Jurkat, Clone E6-1 (cell line): ENCODE measurements at regions not wholly inside any gene's neighbourhood (a gene's known extent, or its start where the extent isn't known, plus 50 kb on each side); places are given as distances from the start of the nearest gene placed in this dataset.

Experiments used
- DNase-seq: peaks from one replicate; pipeline ENCODE4 v3.0.0-alpha.2; 2011; ENCODE audit warnings: low read depth, low spot score
- H3K4me3 ChIP-seq: 2 replicates; pipeline ENCODE4 v1.5.1; 2011; ENCODE audit warnings: mild to moderate bottlenecking, low read length, control low read depth, moderate library complexity

- H3K4me3 ChIP-seq = no peak overlapping the region
- DNase-seq = no peak
Measured at GRCh38 chr3:81439108-81439507, 322.3 kb downstream of the GBE1 start.

- DNase-seq = no peak
- H3K4me3 ChIP-seq = no peak overlapping the region
Measured at GRCh38 chr3:81437683-81438082, 323.8 kb downstream of the GBE1 start.

- no peak for DNase-seq
- no peak overlapping the region for H3K4me3 ChIP-seq
Measured at GRCh38 chr3:81436182-81436581, 325.3 kb downstream of the GBE1 start.

GRCh38 chr3:81435050-81435449 is 326.4 kb downstream of the GBE1 start:
- DNase-seq = no peak
- no peak overlapping the region for H3K4me3 ChIP-seq

- no peak for DNase-seq
- no peak overlapping the region for H3K4me3 ChIP-seq
Measured at GRCh38 chr3:81434161-81434560, 327.3 kb downstream of the GBE1 start.

GRCh38 chr3:81433675-81434074 is 327.8 kb downstream of the GBE1 start:
- H3K4me3 ChIP-seq = no peak overlapping the region
- DNase-seq = no peak

GRCh38 chr3:81432456-81432855 is 329.0 kb downstream of the GBE1 start:
- no peak for DNase-seq
- H3K4me3 ChIP-seq = no peak overlapping the region

- no peak for DNase-seq
- no peak overlapping the region for H3K4me3 ChIP-seq
Measured at GRCh38 chr3:81426826-81427577, 334.4 kb downstream of the GBE1 start.

- H3K4me3 ChIP-seq = no peak overlapping the region
- no peak for DNase-seq
Measured at GRCh38 chr3:81425198-81425868, 336.1 kb downstream of the GBE1 start.

- H3K4me3 ChIP-seq = no peak overlapping the region
- no peak for DNase-seq
Measured at GRCh38 chr3:81419228-81419627, 342.2 kb downstream of the GBE1 start.

- no peak for DNase-seq
- no peak overlapping the region for H3K4me3 ChIP-seq
Measured at GRCh38 chr3:81416812-81417211, 344.6 kb downstream of the GBE1 start.

GRCh38 chr3:81406318-81406717 is 355.1 kb downstream of the GBE1 start:
- no peak overlapping the region for H3K4me3 ChIP-seq
- no peak for DNase-seq

- DNase-seq = no peak
Measured at GRCh38 chr3:81395739-81396513, 365.5 kb downstream of the GBE1 start.

GRCh38 chr3:81394651-81395524 is 366.6 kb downstream of the GBE1 start:
- H3K4me3 ChIP-seq = no peak overlapping the region
- DNase-seq = no peak

More at GRCh38 chr3:81395739-81396513, 365.5 kb downstream of the GBE1 start:
- H3K4me3 ChIP-seq = no peak overlapping the region

- H3K4me3 ChIP-seq = no peak overlapping the region
- no peak for DNase-seq
Measured at GRCh38 chr3:81393251-81393650, 368.2 kb downstream of the GBE1 start.

GRCh38 chr3:81390796-81391195 is 370.6 kb downstream of the GBE1 start:
- no peak for DNase-seq
- H3K4me3 ChIP-seq = no peak overlapping the region

GRCh38 chr3:81388191-81388590 is 373.3 kb downstream of the GBE1 start:
- H3K4me3 ChIP-seq = no peak overlapping the region
- no peak for DNase-seq

GRCh38 chr3:81382470-81382869 is 379.0 kb downstream of the GBE1 start:
- DNase-seq = no peak
- H3K4me3 ChIP-seq = no peak overlapping the region

- no peak overlapping the region for H3K4me3 ChIP-seq
- no peak for DNase-seq
Measured at GRCh38 chr3:81380234-81380633, 381.2 kb downstream of the GBE1 start.
